K562 (cell line): ENCODE measurements at regions not wholly inside any gene's neighbourhood (a gene's known extent, or its start where the extent isn't known, plus 50 kb on each side); places are given as distances from the start of the nearest gene placed in this dataset.

ENCODE experiments used
- CAMTA2 ChIP-seq: fragments of 250-450 bp; sonication (Bioruptor Pico); conservative IDR thresholded peaks from 2 replicates; pipeline ENCODE4 v1.5.1; 2022
- EZH2 ChIP-seq: IDR thresholded peaks from 2 replicates; pipeline ENCODE4 v1.6.1; 2012; ENCODE audit warnings: low read depth, mild to moderate bottlenecking, inconsistent platforms, low read length, borderline replicate concordance
- RAD21 ChIP-seq, 2 experiments: fragments of 250-450 bp in 1 of 2; fragments of 450-650 bp in 1 of 2; sonication (Bioruptor Pico) in 1 of 2; formaldehyde crosslinking in 1 of 2; IDR thresholded peaks in 1 of 2; conservative IDR thresholded peaks in 1 of 2; 2 replicates each; pipeline versions ENCODE4 v1.4.0 to v1.8.0; 2020 to 2022; ENCODE audit warnings: mild to moderate bottlenecking in 2 of 2, moderate library complexity in 1 of 2
- ZBTB11 ChIP-seq, 3 experiments: fragments of 200-800 bp in 1 of 3; fragments of 250-450 bp in 1 of 3; fragments of 450-650 bp in 1 of 3; sonication (Bioruptor Pico) in 1 of 3; sonication (Bioruptor generic) in 1 of 3; formaldehyde crosslinking in 1 of 3; IDR thresholded peaks; 2 replicates each; pipeline versions ENCODE4 v1.6.1 to v1.8.0; 2016 to 2022; ENCODE audit warnings: mild to moderate bottlenecking in 2 of 3, missing genetic modification characterization in 2 of 3, missing compliant biosample characterization in 1 of 3, moderate library complexity in 1 of 3
- TF ChIP-seq, protein P1 (sequence below): sonication (generic); formaldehyde crosslinking; IDR thresholded peaks from 2 replicates; pipeline ENCODE4 v1.8.0; 2023; ENCODE audit warnings: mild to moderate bottlenecking, missing genetic modification reagents
- TF ChIP-seq, protein P2 (sequence below), 3 experiments: IDR thresholded peaks in 2 of 3; conservative IDR thresholded peaks in 1 of 3; 2 replicates each; pipeline ENCODE4 v1.5.1; 2011 to 2012; ENCODE audit warnings: low read length in 3 of 3, mild to moderate bottlenecking in 3 of 3, control low read depth in 2 of 3, improper control_type of control experiment in 1 of 3, inconsistent platforms in 1 of 3, low read depth in 1 of 3, mixed read lengths in 1 of 3, moderate library complexity in 1 of 3; ENCODE audit not compliant: insufficient read depth in 2 of 3
- TF ChIP-seq, protein P3 (sequence below), 2 experiments: fragments of 450-650 bp; formaldehyde crosslinking in 1 of 2; IDR thresholded peaks; 2 replicates each; pipeline versions ENCODE4 v1.4.0 to v1.6.1; 2014 to 2020; ENCODE audit warnings: mild to moderate bottlenecking in 2 of 2, borderline replicate concordance in 1 of 2, low read depth in 1 of 2

DNA sequence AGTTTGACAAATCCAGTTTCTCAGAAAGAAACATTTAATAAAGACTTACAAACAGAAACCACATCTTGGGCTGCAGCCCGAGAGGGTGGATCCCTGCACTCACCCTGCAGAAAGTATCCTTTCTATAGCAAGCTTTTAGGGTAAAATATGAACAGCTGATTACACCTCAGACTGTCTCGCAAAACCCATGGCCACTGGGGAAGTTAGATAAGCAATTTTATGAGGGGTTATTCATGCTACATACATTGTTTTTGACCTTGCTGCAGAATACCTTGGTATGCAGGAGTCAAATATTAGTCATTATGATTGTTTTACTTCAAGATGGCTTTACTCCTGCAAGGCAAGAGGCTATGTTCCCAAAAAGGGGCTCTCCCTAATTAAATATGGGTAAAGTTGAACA is 126.9 kb downstream of the OR2B2 start:
- TF ChIP-seq, protein P1, sequence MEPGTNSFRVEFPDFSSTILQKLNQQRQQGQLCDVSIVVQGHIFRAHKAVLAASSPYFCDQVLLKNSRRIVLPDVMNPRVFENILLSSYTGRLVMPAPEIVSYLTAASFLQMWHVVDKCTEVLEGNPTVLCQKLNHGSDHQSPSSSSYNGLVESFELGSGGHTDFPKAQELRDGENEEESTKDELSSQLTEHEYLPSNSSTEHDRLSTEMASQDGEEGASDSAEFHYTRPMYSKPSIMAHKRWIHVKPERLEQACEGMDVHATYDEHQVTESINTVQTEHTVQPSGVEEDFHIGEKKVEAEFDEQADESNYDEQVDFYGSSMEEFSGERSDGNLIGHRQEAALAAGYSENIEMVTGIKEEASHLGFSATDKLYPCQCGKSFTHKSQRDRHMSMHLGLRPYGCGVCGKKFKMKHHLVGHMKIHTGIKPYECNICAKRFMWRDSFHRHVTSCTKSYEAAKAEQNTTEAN (CRISPR knock-in tag): no peak
- TF ChIP-seq, protein P2, sequence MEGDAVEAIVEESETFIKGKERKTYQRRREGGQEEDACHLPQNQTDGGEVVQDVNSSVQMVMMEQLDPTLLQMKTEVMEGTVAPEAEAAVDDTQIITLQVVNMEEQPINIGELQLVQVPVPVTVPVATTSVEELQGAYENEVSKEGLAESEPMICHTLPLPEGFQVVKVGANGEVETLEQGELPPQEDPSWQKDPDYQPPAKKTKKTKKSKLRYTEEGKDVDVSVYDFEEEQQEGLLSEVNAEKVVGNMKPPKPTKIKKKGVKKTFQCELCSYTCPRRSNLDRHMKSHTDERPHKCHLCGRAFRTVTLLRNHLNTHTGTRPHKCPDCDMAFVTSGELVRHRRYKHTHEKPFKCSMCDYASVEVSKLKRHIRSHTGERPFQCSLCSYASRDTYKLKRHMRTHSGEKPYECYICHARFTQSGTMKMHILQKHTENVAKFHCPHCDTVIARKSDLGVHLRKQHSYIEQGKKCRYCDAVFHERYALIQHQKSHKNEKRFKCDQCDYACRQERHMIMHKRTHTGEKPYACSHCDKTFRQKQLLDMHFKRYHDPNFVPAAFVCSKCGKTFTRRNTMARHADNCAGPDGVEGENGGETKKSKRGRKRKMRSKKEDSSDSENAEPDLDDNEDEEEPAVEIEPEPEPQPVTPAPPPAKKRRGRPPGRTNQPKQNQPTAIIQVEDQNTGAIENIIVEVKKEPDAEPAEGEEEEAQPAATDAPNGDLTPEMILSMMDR (IDR thresholded peaks at IDR 0.05 in 2 of 3, conservative IDR thresholded peaks at IDR 0.05 in 1 of 3; ENCODE audit: insufficient read depth in 2 of 3, low read depth in 1 of 3, low read length in 3 of 3): no peak
- TF ChIP-seq, protein P3, sequence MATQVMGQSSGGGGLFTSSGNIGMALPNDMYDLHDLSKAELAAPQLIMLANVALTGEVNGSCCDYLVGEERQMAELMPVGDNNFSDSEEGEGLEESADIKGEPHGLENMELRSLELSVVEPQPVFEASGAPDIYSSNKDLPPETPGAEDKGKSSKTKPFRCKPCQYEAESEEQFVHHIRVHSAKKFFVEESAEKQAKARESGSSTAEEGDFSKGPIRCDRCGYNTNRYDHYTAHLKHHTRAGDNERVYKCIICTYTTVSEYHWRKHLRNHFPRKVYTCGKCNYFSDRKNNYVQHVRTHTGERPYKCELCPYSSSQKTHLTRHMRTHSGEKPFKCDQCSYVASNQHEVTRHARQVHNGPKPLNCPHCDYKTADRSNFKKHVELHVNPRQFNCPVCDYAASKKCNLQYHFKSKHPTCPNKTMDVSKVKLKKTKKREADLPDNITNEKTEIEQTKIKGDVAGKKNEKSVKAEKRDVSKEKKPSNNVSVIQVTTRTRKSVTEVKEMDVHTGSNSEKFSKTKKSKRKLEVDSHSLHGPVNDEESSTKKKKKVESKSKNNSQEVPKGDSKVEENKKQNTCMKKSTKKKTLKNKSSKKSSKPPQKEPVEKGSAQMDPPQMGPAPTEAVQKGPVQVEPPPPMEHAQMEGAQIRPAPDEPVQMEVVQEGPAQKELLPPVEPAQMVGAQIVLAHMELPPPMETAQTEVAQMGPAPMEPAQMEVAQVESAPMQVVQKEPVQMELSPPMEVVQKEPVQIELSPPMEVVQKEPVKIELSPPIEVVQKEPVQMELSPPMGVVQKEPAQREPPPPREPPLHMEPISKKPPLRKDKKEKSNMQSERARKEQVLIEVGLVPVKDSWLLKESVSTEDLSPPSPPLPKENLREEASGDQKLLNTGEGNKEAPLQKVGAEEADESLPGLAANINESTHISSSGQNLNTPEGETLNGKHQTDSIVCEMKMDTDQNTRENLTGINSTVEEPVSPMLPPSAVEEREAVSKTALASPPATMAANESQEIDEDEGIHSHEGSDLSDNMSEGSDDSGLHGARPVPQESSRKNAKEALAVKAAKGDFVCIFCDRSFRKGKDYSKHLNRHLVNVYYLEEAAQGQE (IDR thresholded peaks at IDR 0.05; ENCODE audit: borderline replicate concordance): no peak
- TF ChIP-seq, protein P3 (CRISPR knock-in tag; IDR thresholded peaks at IDR 0.05; ENCODE audit: low read depth): no peak
- TF ChIP-seq RAD21 (CRISPR knock-in tag; conservative IDR thresholded peaks at IDR 0.05 in 1 of 2, IDR thresholded peaks at IDR 0.05 in 1 of 2) (no peak), ZBTB11 (CRISPR knock-in tag; IDR thresholded peaks at IDR 0.05) (no peak), EZH2 (no peak), CAMTA2 (CRISPR knock-in tag) (no peak)
